ENCODE measurements at regions not wholly inside any gene's neighbourhood (a gene's known extent, or its start where the extent isn't known, plus 50 kb on each side); places are given as distances from the start of the nearest gene placed in this dataset.
"Not testable (repeated sequence)": the region's sequence is repeated elsewhere in the genome, so short reads cannot be mapped to it uniquely, and the experiment has no call there.

DNA sequence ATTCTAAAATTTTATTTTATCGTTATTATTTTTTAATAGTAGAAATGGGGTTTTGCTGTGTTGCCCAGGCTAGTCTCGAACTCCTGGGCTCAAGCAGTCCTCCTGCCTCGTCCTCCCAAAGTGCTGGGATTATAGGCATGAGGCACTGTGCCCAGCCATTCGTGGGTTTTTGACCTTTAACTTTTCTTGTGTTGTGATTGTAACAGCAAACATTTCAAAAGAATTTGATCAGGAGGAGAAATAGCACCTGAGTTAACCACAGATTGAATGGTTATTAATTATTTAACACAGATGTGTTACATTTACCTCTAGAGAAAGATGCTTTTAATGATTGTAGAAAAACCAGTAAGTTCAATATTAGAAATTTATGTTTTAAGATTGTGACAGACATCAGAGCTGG is 132.0 kb downstream of the HAUS1 start:
- H3K4me3 ChIP-seq (ENCODE audit: low read depth, low read length) = no peak overlapping the region
- no peak for DNase-seq (ENCODE audit: low read depth)
- TF ChIP-seq, protein P1, sequence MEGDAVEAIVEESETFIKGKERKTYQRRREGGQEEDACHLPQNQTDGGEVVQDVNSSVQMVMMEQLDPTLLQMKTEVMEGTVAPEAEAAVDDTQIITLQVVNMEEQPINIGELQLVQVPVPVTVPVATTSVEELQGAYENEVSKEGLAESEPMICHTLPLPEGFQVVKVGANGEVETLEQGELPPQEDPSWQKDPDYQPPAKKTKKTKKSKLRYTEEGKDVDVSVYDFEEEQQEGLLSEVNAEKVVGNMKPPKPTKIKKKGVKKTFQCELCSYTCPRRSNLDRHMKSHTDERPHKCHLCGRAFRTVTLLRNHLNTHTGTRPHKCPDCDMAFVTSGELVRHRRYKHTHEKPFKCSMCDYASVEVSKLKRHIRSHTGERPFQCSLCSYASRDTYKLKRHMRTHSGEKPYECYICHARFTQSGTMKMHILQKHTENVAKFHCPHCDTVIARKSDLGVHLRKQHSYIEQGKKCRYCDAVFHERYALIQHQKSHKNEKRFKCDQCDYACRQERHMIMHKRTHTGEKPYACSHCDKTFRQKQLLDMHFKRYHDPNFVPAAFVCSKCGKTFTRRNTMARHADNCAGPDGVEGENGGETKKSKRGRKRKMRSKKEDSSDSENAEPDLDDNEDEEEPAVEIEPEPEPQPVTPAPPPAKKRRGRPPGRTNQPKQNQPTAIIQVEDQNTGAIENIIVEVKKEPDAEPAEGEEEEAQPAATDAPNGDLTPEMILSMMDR (IDR thresholded peaks at IDR 0.05; ENCODE audit: insufficient read depth, low read depth, low read length, missing control alignments) = no peak

DNA sequence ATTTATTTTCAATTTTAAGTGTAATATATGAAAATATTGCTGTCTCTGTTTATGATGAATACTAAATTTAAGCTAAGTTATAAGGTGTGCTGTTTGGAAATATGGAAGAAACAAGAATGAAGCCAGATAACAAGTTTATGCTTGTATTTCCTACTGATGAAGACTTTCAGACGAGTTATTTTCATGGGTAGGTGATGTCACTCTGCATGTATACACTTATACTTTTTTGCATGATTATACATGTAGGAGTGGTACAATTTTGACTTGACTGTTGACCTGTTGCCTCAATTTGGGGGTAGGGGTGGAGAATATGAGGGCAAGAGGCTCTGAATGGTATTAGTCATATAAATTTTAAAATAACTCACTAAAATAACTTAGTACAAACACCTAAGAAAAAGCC is 133.7 kb downstream of the HAUS1 start:
- no peak for DNase-seq (ENCODE audit: low read depth)
- TF ChIP-seq, protein P1 (IDR thresholded peaks at IDR 0.05; ENCODE audit: insufficient read depth, low read depth, low read length, missing control alignments) = no peak
- no peak overlapping the region for H3K4me3 ChIP-seq (ENCODE audit: low read depth, low read length)

DNA sequence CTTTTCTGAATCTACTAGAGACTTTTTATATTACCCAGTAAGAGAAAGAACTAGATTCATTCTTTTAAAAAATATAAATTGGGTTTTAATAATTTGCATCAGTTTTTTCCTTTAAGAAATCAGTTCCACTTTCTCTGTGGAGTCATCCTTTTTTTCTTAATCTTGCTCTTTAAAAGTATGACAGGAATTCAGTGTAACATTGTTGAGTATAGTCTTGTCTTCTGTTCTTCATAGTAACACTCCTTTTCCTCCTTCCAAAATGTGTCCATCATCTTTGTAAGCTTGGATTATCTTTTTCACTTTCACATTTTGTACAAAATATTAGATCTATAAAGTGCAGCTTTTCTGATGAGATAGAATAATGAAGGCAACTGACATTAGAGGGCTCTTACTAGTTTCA is 135.4 kb downstream of the HAUS1 start:
- H3K4me3 ChIP-seq (ENCODE audit: low read depth, low read length) = no peak overlapping the region
- TF ChIP-seq, protein P1 (IDR thresholded peaks at IDR 0.05; ENCODE audit: insufficient read depth, low read depth, low read length, missing control alignments) = no peak
- DNase-seq (ENCODE audit: low read depth) = no peak

DNA sequence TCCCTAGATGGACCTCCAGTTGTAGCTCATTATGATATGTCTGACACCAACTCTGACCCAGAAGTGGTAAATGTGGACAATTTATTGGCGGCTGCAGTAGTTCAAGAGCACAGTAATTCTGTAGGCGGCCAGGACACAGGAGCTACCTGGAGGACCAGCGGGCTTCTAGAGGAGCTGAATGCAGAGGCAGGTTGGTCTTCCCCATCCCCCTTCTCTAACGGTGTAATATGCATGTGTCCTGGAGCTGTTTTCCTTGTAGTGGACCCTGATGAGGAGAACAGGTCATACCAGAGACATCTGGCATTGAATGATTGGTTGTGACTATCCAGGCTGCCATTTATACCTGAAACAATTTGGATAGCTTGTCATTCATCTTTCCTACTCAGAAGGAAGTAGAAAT is 135.8 kb downstream of the HAUS1 start:
- no peak for DNase-seq (ENCODE audit: low read depth)
- TF ChIP-seq, protein P1 (IDR thresholded peaks at IDR 0.05; ENCODE audit: insufficient read depth, low read depth, low read length, missing control alignments) = no peak
- no peak overlapping the region for H3K4me3 ChIP-seq (ENCODE audit: low read depth, low read length)

DNA sequence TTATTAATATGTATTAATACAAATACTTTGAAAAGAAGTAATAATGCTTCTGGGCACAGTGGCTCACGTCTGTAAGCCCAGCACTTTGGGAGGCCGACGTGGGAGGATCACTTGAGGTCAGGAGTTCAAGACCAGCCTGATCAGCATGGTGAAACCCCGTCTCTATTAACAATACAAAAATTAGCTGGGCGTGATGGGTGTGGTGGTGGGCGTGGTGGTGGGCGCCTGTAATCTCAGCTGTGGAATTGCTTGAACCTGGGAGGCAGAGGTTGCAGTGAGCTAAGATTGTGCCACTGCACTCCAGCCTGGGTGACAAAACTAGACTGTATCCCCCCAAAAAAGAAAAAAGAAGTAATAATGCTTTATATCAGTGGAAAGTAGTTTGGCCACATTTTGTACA is 137.2 kb downstream of the HAUS1 start:
- not testable (repeated sequence) for DNase-seq (ENCODE audit: low read depth); H3K4me3 ChIP-seq (ENCODE audit: low read depth, low read length)

DNA sequence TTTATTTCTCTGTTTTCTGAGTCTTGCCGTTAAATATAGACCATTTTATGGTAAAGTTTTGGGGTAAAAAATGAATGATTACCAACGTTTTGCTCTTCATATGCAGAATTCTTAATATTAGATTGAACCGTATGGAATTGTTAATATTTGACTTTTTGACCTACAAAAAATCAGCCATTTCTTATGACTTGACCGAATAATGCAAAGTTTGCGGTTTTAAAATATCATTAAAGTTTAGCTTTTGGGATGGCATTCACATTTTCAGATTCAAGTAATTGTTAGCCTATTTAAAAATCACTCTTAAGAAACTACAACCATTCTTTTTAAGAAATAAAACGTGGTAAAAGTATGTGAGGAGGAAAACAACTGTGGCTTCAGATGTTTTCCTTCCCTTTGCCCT is 138.0 kb downstream of the HAUS1 start:
- TF ChIP-seq, protein P1 (IDR thresholded peaks at IDR 0.05; ENCODE audit: insufficient read depth, low read depth, low read length, missing control alignments) = no peak
- H3K4me3 ChIP-seq (ENCODE audit: low read depth, low read length) = no peak overlapping the region
- DNase-seq (ENCODE audit: low read depth) = no peak

DNA sequence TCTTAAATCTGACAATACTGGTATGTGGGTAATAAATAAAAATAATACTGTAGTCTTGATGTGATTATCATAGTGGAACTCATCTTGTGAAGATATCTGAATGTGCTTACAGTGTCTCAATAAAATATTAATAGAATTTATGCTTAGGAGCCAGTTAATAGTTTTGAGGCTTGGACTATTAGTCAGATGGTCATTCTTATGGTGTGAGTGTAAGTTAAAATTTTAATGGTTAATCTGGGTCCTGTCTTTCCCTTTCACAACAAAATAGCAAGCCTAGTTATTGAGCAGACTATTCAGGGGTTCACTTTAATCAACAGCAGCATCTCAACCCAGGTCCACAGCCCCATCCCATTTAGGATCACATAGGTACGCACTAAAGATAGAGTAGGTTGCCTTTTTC is 138.9 kb downstream of the HAUS1 start:
- no peak for DNase-seq (ENCODE audit: low read depth)
- H3K4me3 ChIP-seq (ENCODE audit: low read depth, low read length) = no peak overlapping the region
- TF ChIP-seq, protein P1 (IDR thresholded peaks at IDR 0.05; ENCODE audit: insufficient read depth, low read depth, low read length, missing control alignments) = no peak

DNA sequence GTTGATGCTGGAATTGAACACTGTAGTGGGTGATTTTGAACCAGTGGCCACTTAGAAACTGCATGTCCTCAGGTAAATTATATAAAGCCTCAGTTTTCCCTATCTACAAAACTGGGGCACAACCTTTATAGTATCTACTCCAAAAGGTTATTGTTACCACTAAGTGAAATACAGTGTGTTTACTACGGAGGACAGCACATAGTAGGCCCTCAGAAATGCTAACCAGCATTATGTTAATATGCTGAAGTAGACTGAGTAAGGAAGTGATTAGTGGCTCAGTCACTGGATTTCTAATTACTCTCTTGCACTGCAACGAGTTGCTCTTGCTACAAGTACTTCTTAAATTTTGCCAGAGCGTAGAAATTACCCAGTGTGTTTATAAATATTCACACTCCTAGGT is 139.5 kb downstream of the HAUS1 start:
- DNase-seq (ENCODE audit: low read depth) = no peak
- H3K4me3 ChIP-seq (ENCODE audit: low read depth, low read length) = no peak overlapping the region
- TF ChIP-seq, protein P1 (IDR thresholded peaks at IDR 0.05; ENCODE audit: insufficient read depth, low read depth, low read length, missing control alignments) = no peak
